ENCODE measurements at regions not wholly inside any gene's neighbourhood (a gene's known extent, or its start where the extent isn't known, plus 50 kb on each side); places are given as distances from the start of the nearest gene placed in this dataset.

GRCh38 chr5:174310706-174311105 is 265.2 kb downstream of the NSG2 start:
- Mint-ChIP-seq H3K4me1 (ENCODE audit: low read depth in 2 of 2) (peaks cover 0 to 7% of the 10 kb centered on the region in 2 donors), H3K27me3 (peaks cover 34 to 45% of the 10 kb centered on the region in 2 donors), H3K27ac (no peak overlapping the region), H3K9me3 (no peaks in the 10 kb centered on the region), H3K36me3 (no peaks in the 10 kb centered on the region), H3K4me3 (no peak overlapping the region)
- no peak for DNase-seq (ENCODE audit: low spot score)
- no peak for ATAC-seq

- Mint-ChIP-seq H3K27ac (no peak overlapping the region), H3K36me3 (no peaks in the 10 kb centered on the region), H3K4me1 (ENCODE audit: low read depth in 2 of 2) (peaks cover 0 to 7% of the 10 kb centered on the region in 2 donors), H3K27me3 (peaks cover 31 to 40% of the 10 kb centered on the region in 2 donors), H3K9me3 (no peaks in the 10 kb centered on the region), H3K4me3 (no peak overlapping the region)
- ATAC-seq: no peak
- DNase-seq (ENCODE audit: low spot score): no peak
Measured at GRCh38 chr5:174311121-174311520, 265.6 kb downstream of the NSG2 start.

- no peak overlapping the region for H3K27ac Mint-ChIP-seq
- ATAC-seq (peak; percentile 42 to 66), DNase-seq (ENCODE audit: low spot score) (no peak)
- peaks cover 0 to 7% of the 10 kb centered on the region in 2 donors for H3K4me1 Mint-ChIP-seq (ENCODE audit: low read depth in 2 of 2)
- no peaks in the 10 kb centered on the region for H3K9me3 Mint-ChIP-seq
- H3K27me3 Mint-ChIP-seq: peaks cover 34 to 35% of the 10 kb centered on the region in 2 donors
- H3K4me3 Mint-ChIP-seq: no peak overlapping the region
- H3K36me3 Mint-ChIP-seq: no peaks in the 10 kb centered on the region
Measured at GRCh38 chr5:174311531-174312269, 266.2 kb downstream of the NSG2 start.

GRCh38 chr5:174312270-174312617 is 266.7 kb downstream of the NSG2 start:
- no peak for DNase-seq (ENCODE audit: low spot score)
- Mint-ChIP-seq H3K9me3 (no peaks in the 10 kb centered on the region), H3K36me3 (no peaks in the 10 kb centered on the region), H3K4me3 (no peak overlapping the region), H3K27me3 (peaks cover 33 to 34% of the 10 kb centered on the region in 2 donors), H3K27ac (no peak overlapping the region), H3K4me1 (ENCODE audit: low read depth in 2 of 2) (peaks cover 0 to 7% of the 10 kb centered on the region in 2 donors)
- ATAC-seq: no peak

GRCh38 chr5:174312641-174313040 is 267.1 kb downstream of the NSG2 start:
- Mint-ChIP-seq H3K9me3 (no peaks in the 10 kb centered on the region), H3K36me3 (no peaks in the 10 kb centered on the region), H3K27ac (no peak overlapping the region), H3K27me3 (peaks cover 34 to 37% of the 10 kb centered on the region in 2 donors), H3K4me1 (ENCODE audit: low read depth in 2 of 2) (peaks cover 0 to 7% of the 10 kb centered on the region in 2 donors), H3K4me3 (no peak overlapping the region)
- no peak for DNase-seq (ENCODE audit: low spot score)
- no peak for ATAC-seq

GRCh38 chr5:174313615-174314014 is 268.1 kb downstream of the NSG2 start:
- Mint-ChIP-seq H3K9me3 (no peaks in the 10 kb centered on the region), H3K36me3 (no peaks in the 10 kb centered on the region), H3K4me3 (no peak overlapping the region), H3K27ac (no peak overlapping the region), H3K27me3 (peaks cover 34 to 47% of the 10 kb centered on the region in 2 donors), H3K4me1 (ENCODE audit: low read depth in 2 of 2) (peaks cover 0 to 7% of the 10 kb centered on the region in 2 donors)
- DNase-seq (ENCODE audit: low spot score): no peak
- no peak for ATAC-seq

- Mint-ChIP-seq H3K27ac (no peak overlapping the region), H3K4me1 (ENCODE audit: low read depth in 2 of 2) (peaks cover 0 to 7% of the 10 kb centered on the region in 2 donors), H3K27me3 (peaks cover 31 to 49% of the 10 kb centered on the region in 2 donors), H3K36me3 (no peaks in the 10 kb centered on the region), H3K9me3 (no peaks in the 10 kb centered on the region), H3K4me3 (no peak overlapping the region)
- ATAC-seq: no peak
- DNase-seq (ENCODE audit: low spot score): no peak
Measured at GRCh38 chr5:174314261-174314660, 268.8 kb downstream of the NSG2 start.

- DNase-seq (ENCODE audit: low spot score): no peak
- peaks cover 0 to 7% of the 10 kb centered on the region in 2 donors for H3K4me1 Mint-ChIP-seq (ENCODE audit: low read depth in 2 of 2)
- no peak overlapping the region for H3K27ac Mint-ChIP-seq
- H3K27me3 Mint-ChIP-seq: peaks cover 34 to 45% of the 10 kb centered on the region in 2 donors
- no peak for ATAC-seq
- H3K4me3 Mint-ChIP-seq: no peak overlapping the region
- H3K36me3 Mint-ChIP-seq: no peaks in the 10 kb centered on the region
- H3K9me3 Mint-ChIP-seq: no peaks in the 10 kb centered on the region
Measured at GRCh38 chr5:174315471-174315870, 270.0 kb downstream of the NSG2 start.

GRCh38 chr5:174315871-174316270 is 270.4 kb downstream of the NSG2 start:
- H3K9me3 Mint-ChIP-seq: no peaks in the 10 kb centered on the region
- ATAC-seq (no peak), DNase-seq (ENCODE audit: low spot score) (no peak)
- peaks cover 0 to 4% of the 10 kb centered on the region in 2 donors for H3K4me1 Mint-ChIP-seq (ENCODE audit: low read depth in 2 of 2)
- no peaks in the 10 kb centered on the region for H3K36me3 Mint-ChIP-seq
- peaks cover 30 to 44% of the 10 kb centered on the region in 2 donors for H3K27me3 Mint-ChIP-seq
- H3K4me3 Mint-ChIP-seq: no peak overlapping the region
- H3K27ac Mint-ChIP-seq: no peak overlapping the region

GRCh38 chr5:174316326-174316725 is 270.8 kb downstream of the NSG2 start:
- H3K27me3 Mint-ChIP-seq: peaks cover 27 to 46% of the 10 kb centered on the region in 2 donors
- peaks cover 0 to 4% of the 10 kb centered on the region in 2 donors for H3K4me1 Mint-ChIP-seq (ENCODE audit: low read depth in 2 of 2)
- H3K27ac Mint-ChIP-seq: no peak overlapping the region
- H3K4me3 Mint-ChIP-seq: no peak overlapping the region
- ATAC-seq (no peak), DNase-seq (ENCODE audit: low spot score) (no peak)
- no peaks in the 10 kb centered on the region for H3K36me3 Mint-ChIP-seq
- H3K9me3 Mint-ChIP-seq: no peaks in the 10 kb centered on the region

GRCh38 chr5:174317256-174317894 is 271.9 kb downstream of the NSG2 start:
- DNase-seq (ENCODE audit: low spot score) (no peak), ATAC-seq (no peak)
- Mint-ChIP-seq H3K27me3 (peaks cover 29 to 51% of the 10 kb centered on the region in 2 donors), H3K36me3 (no peaks in the 10 kb centered on the region), H3K9me3 (no peaks in the 10 kb centered on the region), H3K4me1 (ENCODE audit: low read depth in 2 of 2) (peaks cover 0 to 4% of the 10 kb centered on the region in 2 donors), H3K4me3 (no peak overlapping the region), H3K27ac (no peak overlapping the region)

GRCh38 chr5:174318578-174318977 is 273.1 kb downstream of the NSG2 start:
- no peaks in the 10 kb centered on the region for H3K9me3 Mint-ChIP-seq
- no peaks in the 10 kb centered on the region for H3K4me1 Mint-ChIP-seq (ENCODE audit: low read depth in 2 of 2)
- DNase-seq (ENCODE audit: low spot score) (no peak), ATAC-seq (no peak)
- peaks cover 22 to 51% of the 10 kb centered on the region in 2 donors for H3K27me3 Mint-ChIP-seq
- no peaks in the 10 kb centered on the region for H3K36me3 Mint-ChIP-seq
- no peak overlapping the region for H3K27ac Mint-ChIP-seq
- no peak overlapping the region for H3K4me3 Mint-ChIP-seq

GRCh38 chr5:174319551-174319950 is 274.0 kb downstream of the NSG2 start:
- H3K4me1 Mint-ChIP-seq (ENCODE audit: low read depth in 2 of 2): no peaks in the 10 kb centered on the region
- peaks cover 27 to 59% of the 10 kb centered on the region in 2 donors for H3K27me3 Mint-ChIP-seq
- no peaks in the 10 kb centered on the region for H3K36me3 Mint-ChIP-seq
- no peak overlapping the region for H3K4me3 Mint-ChIP-seq
- ATAC-seq: no peak
- H3K9me3 Mint-ChIP-seq: no peaks in the 10 kb centered on the region
- no peak for DNase-seq (ENCODE audit: low spot score)
- no peak overlapping the region for H3K27ac Mint-ChIP-seq

GRCh38 chr5:174320051-174320450 is 274.5 kb downstream of the NSG2 start:
- H3K4me3 Mint-ChIP-seq: no peak overlapping the region
- H3K36me3 Mint-ChIP-seq: no peaks in the 10 kb centered on the region
- no peak overlapping the region for H3K27ac Mint-ChIP-seq
- no peak for DNase-seq (ENCODE audit: low spot score)
- H3K4me1 Mint-ChIP-seq (ENCODE audit: low read depth in 2 of 2): no peaks in the 10 kb centered on the region
- H3K27me3 Mint-ChIP-seq: peaks cover 26 to 59% of the 10 kb centered on the region in 2 donors
- H3K9me3 Mint-ChIP-seq: no peaks in the 10 kb centered on the region
- ATAC-seq: no peak
